GM19455 (cell line): ENCODE measurements at regions not wholly inside any gene's neighbourhood (a gene's known extent, or its start where the extent isn't known, plus 50 kb on each side); places are given as distances from the start of the nearest gene placed in this dataset.
"Not testable (repeated sequence)": the region's sequence is repeated elsewhere in the genome, so short reads cannot be mapped to it uniquely, and the experiment has no call there.

Experiments used
- ATAC-seq: cut with Tn5 transposase; IDR thresholded peaks from one replicate; pipeline ENCODE4 v1.9.1; 2021; ENCODE audit not compliant: unreplicated experiment

GRCh38 chr2:212791569-212791968, 253.0 kb upstream of the ERBB4 start:
- no peak for ATAC-seq

DNA sequence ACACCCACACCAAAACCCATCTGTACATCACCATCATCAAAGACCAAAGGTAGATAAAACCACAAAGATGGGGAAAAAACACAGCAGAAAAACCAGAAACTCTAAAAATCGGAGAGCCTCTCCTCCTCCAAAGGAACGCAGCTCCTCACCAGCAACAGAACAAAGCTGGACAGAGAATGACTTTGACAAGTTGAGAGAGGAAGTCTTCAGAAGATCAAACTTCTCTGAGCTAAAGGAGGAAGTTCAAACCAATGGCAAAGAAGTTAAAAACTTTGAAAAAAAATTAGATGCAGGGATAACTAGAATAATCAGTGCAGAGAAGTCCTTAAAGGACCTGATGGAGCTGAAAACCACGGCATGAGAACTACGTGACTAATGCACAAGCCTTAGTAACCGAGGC, 247.5 kb upstream of the ERBB4 start:
- not testable (repeated sequence) for ATAC-seq

DNA sequence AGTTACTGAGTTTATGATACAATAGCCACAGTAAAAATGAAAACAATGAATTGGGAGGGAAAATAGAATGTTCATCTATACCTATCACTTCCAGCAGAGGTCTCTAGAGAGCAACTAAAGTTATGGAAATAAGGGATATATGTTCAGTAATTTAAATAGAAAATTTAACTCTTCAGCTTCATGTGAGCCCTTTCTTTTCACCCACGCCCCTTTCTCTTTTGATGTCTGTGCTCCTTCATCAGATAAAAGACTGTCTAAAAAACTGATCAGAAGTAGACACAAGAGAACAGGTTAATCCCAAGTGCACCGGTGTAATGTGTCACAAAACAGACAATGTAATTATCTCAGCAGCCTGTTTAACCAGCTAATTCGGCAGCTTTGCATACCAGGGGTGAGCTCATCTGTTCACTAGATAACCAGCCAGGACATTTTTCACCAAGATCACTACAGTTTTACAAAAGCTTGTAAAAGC, 238.5 kb upstream of the ERBB4 start:
- ATAC-seq = peak; percentile 83

DNA sequence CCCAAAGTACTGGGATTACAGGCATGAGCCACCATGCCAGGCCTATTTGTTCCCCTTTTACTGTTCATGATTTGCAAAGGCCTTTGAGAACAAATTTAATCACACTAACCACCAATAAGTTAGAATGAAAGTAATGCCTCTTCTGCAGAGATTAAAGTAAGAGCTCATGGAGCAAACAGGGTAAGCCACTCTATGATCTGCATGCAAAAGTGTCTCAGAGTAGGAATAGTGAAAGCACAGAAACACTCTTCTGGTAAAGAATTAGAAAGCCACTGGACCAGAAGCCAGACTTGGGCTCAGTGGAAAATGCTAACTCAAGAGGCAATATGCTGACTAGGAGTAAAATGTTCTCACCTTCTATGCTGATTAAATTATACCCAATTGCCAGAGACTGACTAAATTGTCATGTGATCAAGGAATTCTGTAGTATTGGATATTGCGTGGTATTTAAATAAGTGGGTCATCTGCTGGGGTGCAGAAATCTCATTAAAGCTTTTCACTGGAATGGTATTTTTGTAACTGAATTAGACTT, 235.3 kb upstream of the ERBB4 start:
- no peak for ATAC-seq

GRCh38 chr2:212770240-212770639, 231.6 kb upstream of the ERBB4 start:
- ATAC-seq = no peak

DNA sequence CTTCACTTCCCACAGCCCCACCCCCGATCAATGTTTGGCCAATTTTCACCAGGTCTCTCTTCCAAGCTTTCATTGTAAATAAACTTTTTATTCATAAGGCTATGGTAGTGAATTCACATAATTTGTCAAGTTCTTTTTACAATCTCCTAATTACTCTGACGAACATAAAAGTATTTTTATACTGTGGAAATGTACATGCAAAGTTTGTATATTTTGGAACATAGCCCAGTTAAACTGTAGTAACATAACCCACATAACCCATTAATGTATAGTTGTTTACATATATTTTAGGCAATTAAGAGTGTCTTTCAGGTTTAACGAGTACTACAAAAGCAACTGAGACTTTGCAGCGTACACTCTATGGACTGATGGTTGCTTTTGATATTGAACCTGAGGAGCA, 228.3 kb upstream of the ERBB4 start:
- ATAC-seq = no peak

DNA sequence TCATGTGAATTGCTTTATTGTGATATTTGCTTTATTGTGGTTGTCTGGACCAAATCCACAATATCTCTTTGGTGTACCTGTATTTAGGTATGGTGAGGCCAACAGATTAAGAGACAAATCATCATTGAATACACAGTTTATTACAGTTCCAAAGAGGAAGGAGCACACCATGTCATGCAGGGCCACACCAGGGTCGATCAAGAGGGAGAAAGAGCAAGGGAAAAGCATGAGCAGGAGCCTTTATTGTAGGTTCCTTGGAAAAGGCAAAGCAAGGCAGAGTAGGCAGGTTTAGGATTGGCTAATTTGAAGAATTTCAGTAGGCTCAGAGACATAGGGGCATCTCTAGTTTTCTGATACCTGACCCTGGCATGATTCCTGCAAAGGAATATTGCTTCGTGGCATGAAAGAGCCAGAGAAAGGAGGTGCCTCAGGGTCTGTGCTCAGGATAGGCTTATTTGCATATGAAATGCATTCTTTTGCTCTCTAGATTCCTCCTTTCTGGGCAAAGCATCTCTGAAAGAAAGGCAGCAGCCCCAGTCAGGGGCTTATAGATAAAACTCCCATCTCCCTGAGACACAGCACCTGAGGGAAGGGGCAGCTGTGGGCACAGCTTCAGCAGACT, 214.2 kb upstream of the ERBB4 start:
- no peak for ATAC-seq

DNA sequence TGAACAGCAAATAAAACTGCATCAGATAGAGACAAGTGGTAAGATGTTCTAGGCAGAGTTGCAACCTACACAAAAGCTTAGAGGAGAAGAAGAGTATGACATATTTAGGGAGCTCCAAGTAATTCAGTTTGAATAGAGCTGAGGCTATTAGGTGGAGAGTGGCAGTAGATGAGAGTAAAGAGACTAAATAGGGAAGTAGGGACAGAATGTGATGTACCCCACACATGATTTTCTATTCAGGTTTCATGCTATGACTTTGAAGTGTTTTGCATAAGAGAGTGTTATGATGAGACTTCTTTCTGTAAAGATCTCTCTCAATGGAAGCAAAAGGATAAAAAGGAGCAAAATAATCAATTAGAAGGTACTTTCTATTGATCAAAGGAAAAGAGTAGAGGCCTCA, 206.8 kb upstream of the ERBB4 start:
- ATAC-seq = no peak

DNA sequence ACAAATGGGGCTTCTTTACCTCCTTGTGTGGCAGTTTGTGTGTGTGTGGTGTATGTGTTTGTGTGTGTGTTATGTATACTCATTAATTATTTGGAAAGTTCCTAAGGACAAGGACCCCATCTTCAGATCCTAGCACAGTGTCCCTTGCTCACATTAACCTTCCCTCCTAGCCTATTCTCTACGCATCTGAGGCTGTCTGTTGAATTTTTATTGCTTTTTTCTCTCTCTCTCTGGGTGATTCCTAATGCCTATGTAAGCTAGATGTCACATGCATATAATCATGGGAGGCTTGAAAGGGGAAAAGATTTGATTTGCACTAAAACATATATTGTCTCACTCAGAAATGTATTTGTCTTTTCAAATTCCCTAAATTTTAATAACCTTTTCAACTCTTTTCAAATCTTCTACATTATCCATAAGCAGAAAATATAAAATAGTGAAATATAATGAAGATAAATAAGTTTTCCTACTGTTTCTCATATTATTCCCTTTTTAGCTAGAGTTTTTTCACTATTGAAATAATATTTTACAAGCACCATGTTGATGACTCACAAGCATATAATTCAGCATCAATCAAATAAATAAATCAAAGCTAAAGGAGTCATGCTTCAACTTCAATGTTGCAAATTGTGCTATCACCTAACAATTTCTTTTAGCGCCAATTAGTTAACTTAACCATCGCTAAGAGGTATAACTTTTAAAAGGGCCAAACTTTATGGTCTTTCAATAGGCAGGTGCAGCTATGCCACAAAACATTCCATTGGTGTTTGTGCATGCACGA, 199.0 kb upstream of the ERBB4 start:
- ATAC-seq = no peak

DNA sequence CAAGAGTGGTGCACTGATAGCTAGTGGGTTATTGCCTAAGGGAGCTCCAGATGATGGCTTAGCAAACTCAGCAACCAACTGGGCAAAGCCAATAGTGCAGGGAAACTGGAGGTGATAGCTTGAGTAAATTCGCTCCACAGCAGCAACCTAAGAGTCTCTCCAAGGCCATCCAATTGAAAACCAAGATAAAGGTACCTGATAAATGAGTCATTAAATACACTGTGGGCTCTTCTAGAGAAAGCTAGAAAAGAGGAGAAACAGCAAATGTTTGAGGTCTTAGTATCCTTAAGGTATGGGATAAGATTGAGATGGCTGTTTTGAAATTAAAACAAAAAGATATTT, 197.8 kb upstream of the ERBB4 start:
- no peak for ATAC-seq

DNA sequence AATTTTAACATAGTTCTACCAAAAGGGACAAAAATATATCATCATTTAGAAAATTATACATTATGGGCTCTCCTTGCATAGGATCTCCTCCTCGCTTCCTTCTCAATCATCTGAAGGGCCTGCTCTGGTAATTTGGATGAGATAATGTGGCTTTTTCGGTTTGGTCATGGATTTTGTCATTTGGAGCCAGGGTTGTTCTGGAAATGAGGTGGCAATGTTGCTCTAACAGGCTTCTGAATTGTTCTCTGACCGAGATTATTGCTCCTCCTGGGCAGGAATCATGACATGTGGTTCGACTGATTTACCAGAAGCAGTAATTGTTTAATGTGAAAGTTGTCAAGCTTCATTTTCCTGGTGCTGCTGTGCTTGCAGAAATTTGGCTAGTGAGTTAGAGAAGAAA, 194.7 kb upstream of the ERBB4 start:
- ATAC-seq = no peak

GRCh38 chr2:212732860-212733259, 194.3 kb upstream of the ERBB4 start:
- ATAC-seq = no peak

- ATAC-seq = peak; percentile 83
Measured at GRCh38 chr2:212730994-212731393, 192.4 kb upstream of the ERBB4 start.

- ATAC-seq = no peak
Measured at GRCh38 chr2:212728717-212729116, 190.1 kb upstream of the ERBB4 start.

- ATAC-seq = no peak
Measured at GRCh38 chr2:212727751-212728150, 189.1 kb upstream of the ERBB4 start.

- no peak for ATAC-seq
Measured at GRCh38 chr2:212726403-212726802, 187.8 kb upstream of the ERBB4 start.

DNA sequence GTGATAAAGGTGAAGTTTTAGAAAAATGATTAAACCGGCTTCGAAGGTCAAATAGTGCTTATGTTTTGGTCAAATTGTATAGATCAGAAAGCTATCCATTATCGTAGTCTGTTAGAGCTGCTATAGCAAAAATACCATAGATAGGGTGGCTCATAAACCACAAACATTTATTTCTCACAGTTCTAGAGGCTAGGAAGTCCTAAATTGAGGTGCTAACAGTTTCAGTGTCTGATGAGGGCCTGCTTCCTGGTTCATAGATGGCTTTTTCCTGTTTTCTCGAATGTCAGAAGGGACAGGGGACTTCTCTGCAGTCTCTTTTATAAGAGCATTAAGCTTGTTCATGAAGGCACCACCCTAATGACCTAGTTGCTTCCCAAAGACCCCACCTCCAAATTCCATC, 186.6 kb upstream of the ERBB4 start:
- no peak for ATAC-seq

DNA sequence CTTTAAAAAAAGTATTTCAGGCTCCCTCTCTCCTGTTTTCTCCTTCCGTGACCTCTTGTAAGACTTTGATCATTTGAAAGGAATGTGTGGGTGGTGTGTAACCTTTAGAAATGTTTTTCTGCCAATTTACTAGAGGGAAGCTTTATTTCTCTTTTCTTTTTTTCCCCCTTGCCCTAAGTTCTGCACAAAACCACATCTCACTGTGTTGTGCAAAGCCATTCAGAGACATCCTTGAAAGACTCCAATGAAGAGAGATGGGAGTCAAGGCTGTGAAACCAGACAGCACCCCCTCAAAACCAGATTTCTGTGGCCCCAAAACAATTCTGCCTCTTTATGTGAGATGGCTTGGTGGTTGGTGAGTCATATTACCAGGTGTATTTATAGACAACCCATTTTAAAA, 184.6 kb upstream of the ERBB4 start:
- ATAC-seq = no peak

- no peak for ATAC-seq
Measured at GRCh38 chr2:212722046-212722445, 183.4 kb upstream of the ERBB4 start.

- ATAC-seq = no peak
Measured at GRCh38 chr2:212721026-212721451, 182.4 kb upstream of the ERBB4 start.

DNA sequence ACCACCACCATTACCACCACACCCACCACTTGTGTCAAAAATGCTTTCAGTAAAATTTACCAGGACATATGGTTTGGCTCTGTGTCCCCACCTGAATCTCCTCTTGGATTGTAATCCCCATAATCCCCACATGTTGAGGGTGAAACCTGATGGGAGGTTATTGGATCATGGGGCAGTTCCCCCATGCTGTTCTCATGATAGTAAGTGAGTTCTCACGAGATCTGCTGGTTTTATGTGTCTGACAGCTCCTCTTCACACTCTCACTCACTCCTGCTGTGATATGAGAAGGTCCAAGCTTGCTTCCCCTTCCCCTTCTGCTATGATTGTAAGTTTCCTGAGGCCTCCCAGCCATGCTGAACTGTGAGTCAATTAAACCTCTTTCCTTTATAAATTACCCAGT, 176.8 kb upstream of the ERBB4 start:
- not testable (repeated sequence) for ATAC-seq

GRCh38 chr2:212713681-212714080, 175.1 kb upstream of the ERBB4 start:
- ATAC-seq = no peak
